ENCODE measurements at regions not wholly inside any gene's neighbourhood (a gene's known extent, or its start where the extent isn't known, plus 50 kb on each side); places are given as distances from the start of the nearest gene placed in this dataset.
"Not testable (repeated sequence)": the region's sequence is repeated elsewhere in the genome, so short reads cannot be mapped to it uniquely, and the experiment has no call there.

- TF ChIP-seq CTCF, POLR2A (IDR thresholded peaks at IDR 0.05): not testable (repeated sequence)
Observed at GRCh38 chr12:76971216-76971879, 92.5 kb upstream of the CSRP2 start.

Data from heart left ventricle (tissue), 13 donors.